ENCODE measurements at regions not wholly inside any gene's neighbourhood (a gene's known extent, or its start where the extent isn't known, plus 50 kb on each side); places are given as distances from the start of the nearest gene placed in this dataset.
"Not testable (repeated sequence)": the region's sequence is repeated elsewhere in the genome, so short reads cannot be mapped to it uniquely, and the experiment has no call there.

DNA sequence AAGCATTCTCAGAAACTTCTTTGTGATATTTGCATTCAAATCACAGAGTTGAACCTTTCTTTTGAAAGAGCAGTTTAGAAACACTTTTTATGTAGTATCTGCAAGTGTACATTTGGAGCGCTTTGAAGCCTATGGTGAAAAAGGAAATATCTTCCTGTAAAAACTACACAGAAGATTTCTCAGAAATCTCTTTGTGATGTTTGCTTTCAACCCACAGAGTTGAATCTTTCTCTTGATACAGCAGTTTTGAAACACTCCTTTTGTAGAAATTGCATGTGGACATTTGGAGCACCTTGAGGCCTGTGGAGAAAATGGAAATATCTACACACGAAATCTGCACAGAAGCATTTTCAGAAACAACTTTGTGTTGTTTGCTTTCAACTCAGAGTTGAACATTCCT, 612.3 kb upstream of the ZNF337 start:
- Histone ChIP-seq H3K9me3 (no peaks in the 10 kb centered on the region), H3K4me3 (no peak overlapping the region), H3K27ac (no peak overlapping the region), H3K36me3 (no peaks in the 10 kb centered on the region), H3K4me1 (no peaks in the 10 kb centered on the region), H3K27me3 (no peaks in the 10 kb centered on the region)
- FAIRE-seq (no peak), ATAC-seq (no peak), DNase-seq (no peak)
- intact Hi-C loops (cut with DNase I) = no loop called here
- TF ChIP-seq, protein P1, sequence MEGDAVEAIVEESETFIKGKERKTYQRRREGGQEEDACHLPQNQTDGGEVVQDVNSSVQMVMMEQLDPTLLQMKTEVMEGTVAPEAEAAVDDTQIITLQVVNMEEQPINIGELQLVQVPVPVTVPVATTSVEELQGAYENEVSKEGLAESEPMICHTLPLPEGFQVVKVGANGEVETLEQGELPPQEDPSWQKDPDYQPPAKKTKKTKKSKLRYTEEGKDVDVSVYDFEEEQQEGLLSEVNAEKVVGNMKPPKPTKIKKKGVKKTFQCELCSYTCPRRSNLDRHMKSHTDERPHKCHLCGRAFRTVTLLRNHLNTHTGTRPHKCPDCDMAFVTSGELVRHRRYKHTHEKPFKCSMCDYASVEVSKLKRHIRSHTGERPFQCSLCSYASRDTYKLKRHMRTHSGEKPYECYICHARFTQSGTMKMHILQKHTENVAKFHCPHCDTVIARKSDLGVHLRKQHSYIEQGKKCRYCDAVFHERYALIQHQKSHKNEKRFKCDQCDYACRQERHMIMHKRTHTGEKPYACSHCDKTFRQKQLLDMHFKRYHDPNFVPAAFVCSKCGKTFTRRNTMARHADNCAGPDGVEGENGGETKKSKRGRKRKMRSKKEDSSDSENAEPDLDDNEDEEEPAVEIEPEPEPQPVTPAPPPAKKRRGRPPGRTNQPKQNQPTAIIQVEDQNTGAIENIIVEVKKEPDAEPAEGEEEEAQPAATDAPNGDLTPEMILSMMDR (IDR thresholded peaks at IDR 0.05) = no peak
- 80% methylated on average over 2 of the region's 2 CpGs for WGBS, 2 donors

DNA sequence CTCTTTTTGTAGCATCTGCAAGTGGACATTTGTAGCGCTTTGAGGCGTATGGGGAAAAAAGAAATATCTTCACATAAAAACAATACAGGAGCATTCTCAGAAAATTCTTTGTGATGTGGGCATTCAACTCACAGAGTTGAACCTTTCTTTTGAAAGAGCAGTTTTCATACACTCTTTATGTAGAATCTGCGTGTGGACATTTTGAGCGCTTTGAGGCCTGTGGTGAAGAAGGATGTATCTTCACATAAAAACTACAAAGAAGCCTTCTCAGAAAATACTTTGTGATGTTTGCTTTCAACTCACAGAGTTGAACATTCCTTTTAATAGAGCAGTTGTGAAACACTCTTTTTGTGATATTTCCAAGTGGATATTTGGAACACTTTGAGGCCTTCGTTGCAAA, 598.4 kb upstream of the ZNF337 start:
- H3K27me3 ChIP-seq = no peaks in the 10 kb centered on the region
- no peak overlapping the region for H3K27ac ChIP-seq
- no peak overlapping the region for H3K4me3 ChIP-seq
- no peaks in the 10 kb centered on the region for H3K36me3 ChIP-seq
- TF ChIP-seq, protein P1 (IDR thresholded peaks at IDR 0.05) = no peak
- no peak for FAIRE-seq
- H3K4me1 ChIP-seq = no peaks in the 10 kb centered on the region
- 93% methylated on average over 5 of the region's 5 CpGs for WGBS, 2 donors
- no peak for DNase-seq
- ATAC-seq = no peak
- intact Hi-C loops (cut with DNase I) = no loop called here
- no peaks in the 10 kb centered on the region for H3K9me3 ChIP-seq

DNA sequence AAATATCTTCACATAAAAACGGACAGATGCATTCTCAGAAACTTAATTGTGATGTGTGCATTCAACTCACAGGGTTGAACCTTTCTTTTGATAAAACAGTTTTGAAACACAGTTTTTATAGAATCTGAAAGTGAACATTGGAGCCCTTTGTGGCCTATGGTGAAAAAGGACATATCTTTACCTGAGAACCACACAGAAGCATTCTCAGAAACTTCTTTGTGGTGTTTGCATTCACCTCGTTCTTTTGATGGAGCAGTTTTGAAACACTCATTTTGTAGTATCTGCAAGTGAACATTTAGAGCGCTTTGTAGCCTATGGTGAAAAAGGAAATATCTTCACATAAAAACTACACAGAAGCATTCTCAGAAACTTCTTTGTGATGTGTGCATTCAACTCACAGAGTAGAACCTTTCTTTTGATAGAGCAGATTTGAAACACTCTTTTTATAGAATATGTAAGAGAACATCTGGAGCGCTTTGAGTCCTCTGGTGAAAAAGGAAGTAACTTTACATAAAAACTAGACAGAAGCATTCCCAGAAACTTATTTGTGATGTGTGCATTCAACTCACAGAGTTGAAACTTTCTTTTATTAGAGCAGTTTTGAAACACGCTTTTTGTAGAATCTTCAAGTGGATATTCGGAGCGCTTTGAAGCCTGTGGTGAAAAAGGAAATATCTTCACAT, 591.9 kb upstream of the ZNF337 start:
- DNase-seq; intact Hi-C loops (cut with DNase I); FAIRE-seq; H3K27me3 ChIP-seq; H3K36me3 ChIP-seq; ATAC-seq; H3K27ac ChIP-seq; H3K4me1 ChIP-seq; H3K4me3 ChIP-seq; H3K9me3 ChIP-seq: not testable (repeated sequence)
- 78 to 84% methylated on average over 7 of the region's 7 CpGs for WGBS, 2 donors

DNA sequence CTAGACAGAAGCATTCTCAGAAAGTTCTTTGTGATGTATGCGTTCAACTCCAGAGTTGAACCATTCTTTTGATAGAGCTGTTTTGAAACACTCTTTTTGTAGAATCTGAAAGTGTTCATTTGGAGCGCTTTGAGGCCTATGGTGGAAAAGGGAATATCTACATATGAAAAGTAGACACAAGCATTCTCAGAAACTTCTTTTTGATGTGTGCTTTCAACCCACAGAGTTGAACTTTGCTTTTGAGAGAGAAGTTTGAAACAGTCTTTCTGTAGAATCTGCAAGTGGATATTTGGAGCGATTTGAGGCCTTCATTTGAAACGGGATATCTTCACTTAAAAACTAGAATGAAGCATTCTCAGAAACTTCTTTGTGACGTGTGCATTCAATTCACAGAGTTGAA, 582.6 kb upstream of the ZNF337 start:
- no peaks in the 10 kb centered on the region for H3K36me3 ChIP-seq
- WGBS, 2 donors = 78 to 87% methylated on average over 5 of the region's 5 CpGs
- no peak overlapping the region for H3K4me3 ChIP-seq
- ATAC-seq (no peak), DNase-seq (no peak), FAIRE-seq (no peak)
- no peaks in the 10 kb centered on the region for H3K4me1 ChIP-seq
- H3K9me3 ChIP-seq = no peaks in the 10 kb centered on the region
- intact Hi-C loops (cut with DNase I) = no loop called here
- H3K27me3 ChIP-seq = no peaks in the 10 kb centered on the region
- no peak overlapping the region for H3K27ac ChIP-seq
- TF ChIP-seq, protein P1 (IDR thresholded peaks at IDR 0.05) = no peak

DNA sequence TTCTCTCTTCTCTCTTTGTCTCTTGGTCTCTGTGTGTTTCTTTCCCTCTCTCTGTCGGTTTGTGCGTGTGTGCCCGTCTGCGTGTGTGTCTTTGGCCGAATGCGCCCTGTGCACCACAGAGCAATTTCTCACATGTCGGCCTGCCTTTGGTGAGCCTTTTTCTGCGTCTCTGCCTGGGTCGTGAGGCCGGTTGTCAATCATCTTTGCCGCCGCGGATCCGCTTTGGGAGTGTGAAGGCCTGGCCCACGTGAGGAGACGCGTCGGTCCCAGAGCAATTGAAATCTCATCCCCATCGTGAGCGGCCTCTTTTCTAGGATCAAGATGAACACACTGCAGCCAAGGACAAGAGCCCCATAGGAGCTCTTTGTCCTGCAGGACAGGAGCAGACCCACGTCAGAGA, 580.7 kb upstream of the ZNF337 start:
- TF ChIP-seq, protein P1 (IDR thresholded peaks at IDR 0.05) = no peak
- Histone ChIP-seq H3K27me3 (no peaks in the 10 kb centered on the region), H3K4me3 (no peak overlapping the region), H3K36me3 (no peaks in the 10 kb centered on the region), H3K4me1 (no peaks in the 10 kb centered on the region), H3K27ac (no peak overlapping the region), H3K9me3 (no peaks in the 10 kb centered on the region)
- FAIRE-seq = no peak
- 76 to 85% methylated on average over 21 of the region's 21 CpGs for WGBS, 2 donors
- no peak for DNase-seq
- intact Hi-C loops (cut with DNase I) = no loop called here
- no peak for ATAC-seq

Measured in pancreas (tissue), 10 donors.